Hepatocyte (in vitro differentiated cells): ENCODE measurements at regions not wholly inside any gene's neighbourhood (a gene's known extent, or its start where the extent isn't known, plus 50 kb on each side); places are given as distances from the start of the nearest gene placed in this dataset.

Experiments used
- DNase-seq: peaks from one replicate; pipeline ENCODE4 v3.0.0-alpha.2; 2016; ENCODE audit warnings: low spot score
- H2AFZ ChIP-seq: fragments of 200-600 bp; sonication (generic); 2 replicates; pipeline ENCODE4 v1.6.0; 2016; ENCODE audit warnings: antibody characterized with exemption, mild to moderate bottlenecking
- H3K27ac ChIP-seq: fragments of 200-600 bp; sonication (generic); 2 replicates; pipeline ENCODE4 v1.5.1; 2016; ENCODE audit warnings: mild to moderate bottlenecking
- H3K27me3 ChIP-seq: fragments of 200-600 bp; sonication (generic); 2 replicates; pipeline ENCODE4 v1.6.1; 2016
- H3K36me3 ChIP-seq: fragments of 200-600 bp; sonication (generic); replicated peaks from 2 replicates; pipeline ENCODE4 v1.5.1; 2016; ENCODE audit warnings: low read depth; ENCODE audit not compliant: insufficient read depth
- H3K4me1 ChIP-seq: fragments of 200-600 bp; sonication (generic); 2 replicates; pipeline ENCODE4 v1.5.1; 2016; ENCODE audit warnings: mild to moderate bottlenecking, moderate library complexity; ENCODE audit not compliant: insufficient read depth
- H3K4me2 ChIP-seq: fragments of 200-600 bp; sonication (generic); 2 replicates; pipeline ENCODE4 v1.6.0; 2016
- H3K4me3 ChIP-seq: fragments of 200-600 bp; sonication (generic); 2 replicates; pipeline ENCODE4 v1.5.1; 2016; ENCODE audit warnings: mild to moderate bottlenecking
- H3K79me2 ChIP-seq: fragments of 200-600 bp; sonication (generic); 2 replicates; pipeline ENCODE4 v1.6.0; 2017; ENCODE audit warnings: mild to moderate bottlenecking
- H3K9me2 ChIP-seq: fragments of 200-600 bp; sonication (generic); replicated peaks from 2 replicates; pipeline ENCODE4 v1.6.0; 2017; ENCODE audit warnings: mild to moderate bottlenecking; ENCODE audit not compliant: insufficient read depth
- H3K9me3 ChIP-seq: fragments of 200-600 bp; sonication (generic); 2 replicates; pipeline ENCODE4 v1.5.1; 2016; ENCODE audit warnings: low read depth, mild to moderate bottlenecking
- H4K20me1 ChIP-seq: fragments of 200-600 bp; sonication (generic); 2 replicates; pipeline ENCODE4 v1.6.0; 2016; ENCODE audit warnings: mild to moderate bottlenecking; ENCODE audit not compliant: insufficient read depth, poor library complexity, severe bottlenecking
- EZH2 ChIP-seq: fragments of 200-600 bp; sonication (generic); IDR thresholded peaks from 2 replicates; pipeline ENCODE4 v1.6.1; 2016; ENCODE audit warnings: antibody characterized with exemption, mild to moderate bottlenecking, borderline replicate concordance
- EZH2phosphoT487 ChIP-seq: fragments of 200-600 bp; sonication (generic); IDR thresholded peaks from one replicate; pipeline ENCODE4 v1.6.1; 2018; ENCODE audit warnings: antibody characterized with exemption, mild to moderate bottlenecking, low read depth, moderate library complexity; ENCODE audit not compliant: unreplicated experiment, severe bottlenecking
- WGBS: methylation state at CpG from one replicate; pipeline ENCODE4 v1.1.6; 2016; ENCODE audit warnings: low lambda C conversion rate; ENCODE audit errors: missing lambda C conversion rate; 5-methylcytosine and 5-hydroxymethylcytosine counted together
- TF ChIP-seq, protein P1 (sequence below): fragments of 200-600 bp; sonication (generic); IDR thresholded peaks from 2 replicates; pipeline ENCODE4 v1.5.1; 2016; ENCODE audit warnings: antibody characterized with exemption, mild to moderate bottlenecking; ENCODE audit not compliant: poor library complexity

DNA sequence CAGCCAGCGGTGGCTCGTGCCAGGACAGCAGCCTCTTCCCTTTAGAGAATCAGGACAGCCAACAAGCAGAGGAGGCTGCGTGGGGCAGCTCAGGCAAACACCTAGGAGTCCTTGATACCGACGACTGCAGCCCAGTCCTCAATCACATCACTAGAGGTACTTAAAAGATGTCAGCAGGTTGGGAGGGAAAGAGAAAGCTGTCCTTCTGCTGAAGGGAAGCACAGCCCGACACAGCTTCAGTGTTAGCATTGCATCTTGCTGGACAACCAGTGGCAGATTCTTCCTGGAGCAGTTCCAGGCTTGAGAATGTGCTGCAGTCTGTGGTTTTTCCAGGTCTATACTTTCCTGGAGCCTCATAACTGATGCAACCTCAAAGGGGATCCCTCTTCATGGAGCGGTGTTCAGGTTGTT lies 230.5 kb downstream of the SYK start:
- H2AFZ ChIP-seq: no peak overlapping the region

DNA sequence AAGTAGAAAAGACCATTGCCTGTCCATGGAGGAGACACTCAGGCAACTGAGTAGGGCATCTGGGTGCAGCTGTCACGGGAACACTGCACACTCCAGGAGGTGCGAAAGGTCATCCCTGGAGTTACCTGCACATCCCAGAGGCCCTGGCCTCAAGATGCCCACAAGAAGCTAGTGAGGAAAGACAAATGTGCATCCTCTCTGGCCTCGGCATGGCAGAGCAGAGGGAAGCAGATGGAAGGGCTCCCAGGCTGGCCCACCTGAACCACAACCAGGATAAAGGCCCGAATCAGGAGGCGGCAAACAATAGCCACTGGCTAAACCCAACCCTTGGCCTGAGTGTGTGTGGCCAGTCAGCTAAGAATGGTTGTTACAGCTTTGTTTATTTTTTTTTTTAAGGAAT lies 231.7 kb downstream of the SYK start:
- H3K79me2 ChIP-seq: no peaks in the 10 kb centered on the region
- DNase-seq: no peak
- H3K27me3 ChIP-seq: no peaks in the 10 kb centered on the region
- no peak overlapping the region for H3K27ac ChIP-seq
- H3K9me3 ChIP-seq: no peaks in the 10 kb centered on the region
- no peak for TF ChIP-seq EZH2
- H3K4me3 ChIP-seq: no peak overlapping the region
- H3K9me2 ChIP-seq: no peaks in the 10 kb centered on the region
- no peak overlapping the region for H3K4me2 ChIP-seq
- no peak overlapping the region for H2AFZ ChIP-seq
- no peaks in the 10 kb centered on the region for H4K20me1 ChIP-seq
- H3K36me3 ChIP-seq: no peaks in the 10 kb centered on the region
- peaks cover 8% of the 10 kb centered on the region for H3K4me1 ChIP-seq
- WGBS: 94% methylated on average over 5 of the region's 5 CpGs

More for the DNA sequence above, 230.5 kb downstream of the SYK start:
- Histone ChIP-seq H3K4me3 (no peak overlapping the region), H4K20me1 (no peaks in the 10 kb centered on the region), H3K36me3 (no peaks in the 10 kb centered on the region), H3K4me2 (no peak overlapping the region), H3K4me1 (no peaks in the 10 kb centered on the region), H3K79me2 (no peaks in the 10 kb centered on the region), H3K9me3 (no peaks in the 10 kb centered on the region), H3K27ac (no peak overlapping the region), H3K27me3 (no peaks in the 10 kb centered on the region), H3K9me2 (no peaks in the 10 kb centered on the region)
- TF ChIP-seq, protein P1, sequence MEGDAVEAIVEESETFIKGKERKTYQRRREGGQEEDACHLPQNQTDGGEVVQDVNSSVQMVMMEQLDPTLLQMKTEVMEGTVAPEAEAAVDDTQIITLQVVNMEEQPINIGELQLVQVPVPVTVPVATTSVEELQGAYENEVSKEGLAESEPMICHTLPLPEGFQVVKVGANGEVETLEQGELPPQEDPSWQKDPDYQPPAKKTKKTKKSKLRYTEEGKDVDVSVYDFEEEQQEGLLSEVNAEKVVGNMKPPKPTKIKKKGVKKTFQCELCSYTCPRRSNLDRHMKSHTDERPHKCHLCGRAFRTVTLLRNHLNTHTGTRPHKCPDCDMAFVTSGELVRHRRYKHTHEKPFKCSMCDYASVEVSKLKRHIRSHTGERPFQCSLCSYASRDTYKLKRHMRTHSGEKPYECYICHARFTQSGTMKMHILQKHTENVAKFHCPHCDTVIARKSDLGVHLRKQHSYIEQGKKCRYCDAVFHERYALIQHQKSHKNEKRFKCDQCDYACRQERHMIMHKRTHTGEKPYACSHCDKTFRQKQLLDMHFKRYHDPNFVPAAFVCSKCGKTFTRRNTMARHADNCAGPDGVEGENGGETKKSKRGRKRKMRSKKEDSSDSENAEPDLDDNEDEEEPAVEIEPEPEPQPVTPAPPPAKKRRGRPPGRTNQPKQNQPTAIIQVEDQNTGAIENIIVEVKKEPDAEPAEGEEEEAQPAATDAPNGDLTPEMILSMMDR: no peak
- TF ChIP-seq EZH2phosphoT487 (no peak), EZH2 (no peak)
- no peak for DNase-seq
- 88% methylated on average over 7 of the region's 7 CpGs for WGBS

DNA sequence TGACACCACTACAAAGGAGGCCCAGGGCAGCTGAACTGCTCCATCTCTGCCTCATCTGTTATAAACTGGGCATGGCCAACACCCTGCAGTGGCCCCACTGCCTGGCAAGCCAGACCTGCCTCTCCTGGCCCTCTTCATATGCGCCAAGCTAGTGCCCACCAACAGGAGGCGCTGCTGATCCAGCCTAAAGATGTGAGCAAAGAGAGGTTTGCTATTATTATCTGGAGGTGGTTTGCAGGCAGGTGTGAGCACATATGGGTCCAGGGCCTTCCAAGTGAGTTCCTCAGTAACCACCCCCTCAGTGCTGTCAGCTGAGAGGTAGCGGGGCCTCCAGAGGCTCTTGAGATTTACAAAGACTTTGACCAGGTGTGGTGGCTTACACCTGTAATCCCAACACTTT lies 232.2 kb downstream of the SYK start:
- no peak overlapping the region for H3K4me3 ChIP-seq
- no peaks in the 10 kb centered on the region for H3K79me2 ChIP-seq
- no peaks in the 10 kb centered on the region for H3K36me3 ChIP-seq
- H3K9me3 ChIP-seq: no peaks in the 10 kb centered on the region
- peaks cover 12% of the 10 kb centered on the region for H3K4me1 ChIP-seq
- DNase-seq: no peak
- H3K27ac ChIP-seq: no peak overlapping the region
- H3K4me2 ChIP-seq: no peak overlapping the region
- 79% methylated on average over 3 of the region's 3 CpGs for WGBS
- TF ChIP-seq EZH2phosphoT487 (no peak), EZH2 (no peak)
- TF ChIP-seq, protein P1: peak; percentile 16
- H2AFZ ChIP-seq: no peak overlapping the region
- no peaks in the 10 kb centered on the region for H4K20me1 ChIP-seq
- no peaks in the 10 kb centered on the region for H3K27me3 ChIP-seq
- H3K9me2 ChIP-seq: no peaks in the 10 kb centered on the region

DNA sequence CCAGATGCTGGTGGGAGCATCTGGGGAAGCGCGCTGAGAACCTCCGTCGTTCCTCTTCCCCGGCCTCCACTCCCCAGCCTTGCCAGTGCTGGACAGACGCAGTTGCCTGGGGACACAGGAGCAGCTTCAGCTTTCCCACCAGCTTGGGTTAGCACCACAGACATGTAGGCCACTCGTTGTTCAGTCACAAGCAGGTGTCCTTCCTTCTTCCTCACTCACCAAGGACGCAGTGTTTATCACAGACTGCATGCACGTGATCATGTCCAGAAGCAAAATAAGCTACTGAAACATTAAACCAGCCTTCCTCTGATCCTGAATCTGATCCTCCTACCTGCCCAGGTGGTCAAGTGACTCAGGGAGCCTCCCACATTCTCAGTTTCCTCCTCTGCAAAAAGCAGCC lies 232.9 kb downstream of the SYK start:
- no peaks in the 10 kb centered on the region for H3K9me2 ChIP-seq
- TF ChIP-seq, protein P1: no peak
- no peak for TF ChIP-seq EZH2phosphoT487
- no peak for TF ChIP-seq EZH2
- no peak for DNase-seq
- no peak overlapping the region for H3K4me3 ChIP-seq
- whole genome bisulfite sequencing: 89% methylated on average over 9 of the region's 9 CpGs
- no peaks in the 10 kb centered on the region for H3K9me3 ChIP-seq
- no peaks in the 10 kb centered on the region for H3K79me2 ChIP-seq
- no peaks in the 10 kb centered on the region for H4K20me1 ChIP-seq
- H3K27me3 ChIP-seq: no peaks in the 10 kb centered on the region
- H3K4me1 ChIP-seq: peaks cover 12% of the 10 kb centered on the region
- no peaks in the 10 kb centered on the region for H3K36me3 ChIP-seq
- H3K27ac ChIP-seq: no peak overlapping the region
- no peak overlapping the region for H2AFZ ChIP-seq
- H3K4me2 ChIP-seq: no peak overlapping the region
